ENCODE measurements at regions not wholly inside any gene's neighbourhood (a gene's known extent, or its start where the extent isn't known, plus 50 kb on each side); places are given as distances from the start of the nearest gene placed in this dataset.

DNA sequence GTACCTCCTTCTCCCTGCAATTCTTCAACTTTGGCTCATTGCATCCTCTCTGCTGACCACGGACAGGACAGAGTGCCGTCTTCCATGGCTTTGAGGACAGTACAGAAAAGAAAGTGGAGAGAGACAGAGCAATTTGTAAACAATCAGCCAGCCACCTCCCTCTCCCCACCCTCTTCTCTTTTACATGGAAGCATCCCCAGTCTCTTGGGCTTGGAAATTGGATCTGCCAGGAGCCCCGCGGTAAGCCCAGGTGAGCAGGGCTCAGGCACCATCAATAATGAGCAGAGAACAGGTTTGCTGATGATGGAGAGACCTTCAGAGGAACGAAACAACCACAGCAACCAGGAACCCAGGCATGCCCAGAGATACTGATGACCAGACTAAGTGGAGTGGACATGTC is 194.9 kb upstream of the TNRC6C start:
- no peak for DNase-seq

DNA sequence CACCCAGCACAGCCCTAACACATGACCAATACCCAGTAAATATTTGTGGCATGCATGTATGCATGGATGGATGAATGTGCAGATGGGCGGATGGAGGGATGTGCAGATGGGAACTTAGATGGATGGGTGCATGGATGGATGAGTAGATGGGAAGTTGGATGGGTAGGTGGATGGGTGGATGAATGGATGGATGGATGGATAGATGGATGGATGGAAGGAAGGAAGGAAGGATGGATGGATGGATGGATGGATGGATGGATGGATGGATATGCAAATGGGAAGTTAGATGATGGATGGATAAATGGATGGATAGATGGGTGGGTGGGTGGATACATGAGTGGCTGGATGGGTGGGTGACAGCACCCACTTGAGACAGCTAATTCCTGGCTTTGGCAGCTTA is 193.2 kb upstream of the TNRC6C start:
- DNase-seq: no peak

DNA sequence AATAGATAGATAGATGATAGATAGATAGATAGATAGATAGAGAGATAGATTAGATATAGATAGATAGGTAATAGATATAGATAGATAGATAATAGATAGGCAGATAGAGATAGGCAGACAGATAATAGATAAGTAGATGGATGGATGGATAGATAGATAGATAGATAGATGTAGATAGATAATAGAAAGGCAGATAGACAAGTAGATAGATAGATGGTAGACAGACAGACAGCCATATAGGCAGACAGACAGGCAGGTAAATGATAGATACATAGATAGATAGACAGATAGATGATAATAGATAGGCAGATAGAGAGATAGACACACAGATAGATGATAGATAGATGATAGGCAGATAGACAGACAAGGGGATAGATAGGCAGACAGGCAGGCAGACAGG is 191.4 kb upstream of the TNRC6C start:
- no peak for DNase-seq

DNA sequence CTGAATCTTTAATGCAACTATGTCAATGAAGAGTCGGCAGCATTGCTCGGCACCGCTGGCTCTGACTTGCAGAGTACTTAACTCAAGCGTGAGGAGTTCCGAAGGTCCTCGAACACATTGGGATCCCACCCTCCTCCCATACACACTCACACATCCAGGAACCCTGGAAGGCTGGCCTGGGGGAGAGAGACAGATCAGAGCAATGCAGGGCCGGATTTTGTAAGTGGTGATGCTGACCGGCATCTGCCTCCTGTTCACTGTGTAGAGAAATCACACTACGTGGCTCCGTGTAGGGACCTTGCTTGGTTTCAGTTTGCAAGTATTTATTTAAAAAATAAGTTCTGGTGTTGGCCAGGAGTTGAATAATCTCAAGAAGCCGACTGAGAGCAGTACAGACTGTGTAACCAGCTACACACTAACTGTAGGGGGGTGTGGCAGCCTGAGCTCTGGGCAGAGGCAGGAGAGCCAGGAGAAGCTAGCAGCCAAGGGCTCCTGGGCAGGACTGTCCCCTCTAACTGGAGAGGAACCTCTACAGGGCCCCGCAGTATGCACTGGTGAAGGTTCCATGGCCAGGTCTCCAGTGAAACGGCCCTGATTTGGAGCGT is 190.2 kb upstream of the TNRC6C start:
- DNase-seq: no peak

DNA sequence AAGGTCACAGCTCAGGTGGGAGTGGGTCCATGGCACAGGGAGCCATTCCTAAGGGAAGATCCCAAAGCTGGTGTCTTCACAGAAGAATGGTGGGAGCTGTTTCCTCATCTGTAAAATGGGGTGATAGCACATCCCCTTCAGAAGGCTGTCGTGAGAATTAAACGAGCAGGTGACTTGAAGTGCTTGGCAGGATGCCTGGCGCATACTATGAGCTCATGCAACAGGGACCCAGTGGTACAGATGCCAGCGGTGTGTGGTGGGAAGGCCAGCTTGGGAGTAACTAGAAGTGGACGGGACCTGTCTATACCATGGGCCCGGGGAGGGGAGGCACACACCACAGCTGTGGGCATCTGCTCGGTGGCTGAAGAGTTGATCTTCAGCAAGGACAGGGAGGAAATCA is 189.3 kb upstream of the TNRC6C start:
- DNase-seq: peak in 1 of 2 experiments; percentile 71

DNA sequence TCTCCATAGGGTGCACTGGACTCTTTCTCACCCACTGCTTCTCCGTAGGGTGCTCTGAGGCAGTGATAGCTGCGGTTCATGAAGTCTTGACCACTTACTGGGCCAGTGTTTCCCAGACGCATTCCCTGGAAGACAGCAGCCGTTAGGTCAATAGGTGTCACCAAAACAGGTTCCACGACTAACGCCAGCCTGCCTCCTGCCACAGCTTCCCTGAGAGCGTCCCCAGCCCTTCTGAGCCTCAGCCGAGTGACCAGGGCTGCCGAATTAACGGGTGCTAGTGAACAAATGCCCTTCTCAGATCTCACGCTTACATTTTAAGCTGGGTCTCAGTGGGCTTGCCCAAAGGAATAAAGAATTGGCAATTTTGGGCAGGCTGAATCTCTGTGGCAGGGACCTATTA is 188.7 kb upstream of the TNRC6C start:
- no peak for DNase-seq

DNA sequence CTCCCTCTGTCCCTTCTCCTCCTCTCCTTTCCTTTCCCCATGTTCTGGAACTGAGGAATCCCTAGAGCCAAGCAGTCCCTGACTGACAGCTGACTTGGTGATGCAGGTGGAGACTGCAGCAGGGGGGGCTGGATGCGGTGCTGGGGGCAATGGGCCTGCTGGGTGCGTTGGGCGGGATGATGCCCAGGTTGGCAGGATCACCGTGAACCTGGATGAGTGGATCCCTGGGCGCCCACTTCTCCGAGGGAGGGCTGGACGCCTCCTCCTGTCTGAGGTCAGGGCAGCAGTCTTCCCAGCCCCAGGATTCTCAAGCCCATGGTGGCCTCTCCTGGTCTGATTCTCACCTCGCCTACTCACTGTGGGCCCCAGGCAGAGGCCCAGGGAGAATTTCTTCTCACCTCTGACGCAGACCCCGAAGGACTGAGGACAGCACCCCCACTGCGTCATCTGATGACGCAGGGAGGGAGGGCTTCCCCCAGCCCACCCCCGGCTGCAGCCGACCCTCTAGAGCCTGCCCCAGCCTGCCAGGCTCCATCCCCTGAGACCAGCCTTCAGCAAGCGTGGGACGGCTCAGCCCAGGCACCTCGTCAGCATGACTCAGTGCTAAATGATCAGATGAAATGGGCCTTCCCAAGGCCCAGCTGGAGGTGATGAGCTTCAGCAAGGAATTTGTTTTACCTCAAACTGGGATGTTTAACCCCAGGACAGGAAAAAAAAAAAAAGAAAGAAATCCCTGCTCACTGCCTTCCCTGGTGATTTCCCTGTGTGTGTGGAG is 188.0 kb upstream of the TNRC6C start:
- no peak for DNase-seq

DNA sequence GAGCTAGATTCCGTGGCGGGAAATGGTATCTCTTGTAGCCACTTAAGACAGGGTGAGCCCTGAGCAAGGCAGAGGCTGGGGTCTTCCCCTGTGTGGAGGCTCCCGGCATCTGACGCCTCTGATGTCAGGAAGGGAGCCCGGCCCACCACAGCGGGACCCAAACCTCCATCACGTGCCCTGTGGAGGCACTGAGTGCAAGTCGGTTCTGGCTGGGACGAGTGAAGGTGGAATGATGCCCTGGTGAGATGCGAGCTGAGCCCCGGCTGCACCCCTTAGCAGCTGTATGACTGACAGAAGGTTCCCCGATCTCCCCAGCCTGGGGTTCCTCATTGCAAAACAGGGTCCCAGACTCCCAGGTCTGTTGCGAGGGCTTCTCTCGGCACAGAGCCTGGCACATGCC is 187.4 kb upstream of the TNRC6C start:
- no peak for DNase-seq

DNA sequence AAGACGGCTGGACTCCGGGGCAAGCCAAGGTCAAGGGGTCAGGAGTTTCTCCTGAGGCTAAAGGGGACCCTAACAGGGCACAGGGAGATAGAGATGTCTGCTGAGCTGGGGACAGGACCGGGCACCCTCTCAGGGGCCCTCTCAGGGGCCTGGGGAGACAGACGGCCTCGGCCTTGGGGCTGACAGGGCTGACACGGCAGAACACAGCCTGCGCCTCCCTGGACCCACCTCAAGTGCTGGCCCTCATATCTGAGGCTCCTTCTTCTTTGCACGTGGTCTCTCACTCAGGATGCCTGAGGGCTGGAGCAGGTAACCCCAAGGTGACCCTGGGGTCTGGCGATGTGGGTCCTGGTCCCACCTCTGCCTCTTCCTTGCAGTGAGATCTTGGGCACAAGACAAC is 186.9 kb upstream of the TNRC6C start:
- DNase-seq: no peak

DNA sequence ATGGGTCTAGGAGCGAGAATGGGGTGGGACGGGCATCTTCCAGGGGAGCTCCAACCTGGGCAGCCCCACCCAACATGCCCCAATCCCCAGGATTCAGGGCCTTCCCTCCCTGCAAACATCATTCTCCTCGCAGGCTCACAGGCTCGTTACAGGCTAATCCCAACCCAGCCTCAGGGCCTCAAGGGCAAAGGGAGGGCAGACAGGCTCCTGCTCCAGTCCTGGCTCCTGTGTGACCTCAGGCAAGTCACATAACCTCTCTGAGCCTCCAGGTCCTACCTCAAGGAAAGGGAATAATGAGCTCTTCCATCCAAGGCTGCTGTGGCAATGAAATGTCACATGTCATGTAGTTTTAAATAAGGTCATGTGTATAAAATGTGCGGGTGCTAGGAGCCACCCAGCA is 186.5 kb upstream of the TNRC6C start:
- DNase-seq: no peak

DNA sequence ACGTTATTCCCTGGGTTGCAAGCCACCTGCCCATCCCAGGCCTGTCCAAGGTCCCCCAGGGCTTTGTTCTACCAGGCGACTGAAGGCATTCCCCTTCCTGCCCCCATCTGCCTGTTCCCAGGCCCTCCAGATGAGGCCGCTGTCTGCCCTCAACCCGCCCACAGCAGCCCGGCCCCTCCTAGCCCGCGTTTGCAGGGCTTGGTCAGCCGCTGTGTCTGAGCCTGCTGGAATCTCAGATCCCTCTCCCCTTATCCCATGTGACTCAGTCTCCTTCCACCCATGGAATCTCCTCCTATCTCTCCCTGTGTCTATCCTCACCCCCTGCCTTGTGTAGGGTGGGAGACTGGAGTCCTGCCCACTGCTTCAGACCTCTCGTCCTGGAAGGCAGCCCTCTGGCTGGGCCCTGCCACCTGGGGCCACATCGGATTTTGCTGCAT is 186.0 kb upstream of the TNRC6C start:
- peak; percentile 77 to 82 for DNase-seq

DNA sequence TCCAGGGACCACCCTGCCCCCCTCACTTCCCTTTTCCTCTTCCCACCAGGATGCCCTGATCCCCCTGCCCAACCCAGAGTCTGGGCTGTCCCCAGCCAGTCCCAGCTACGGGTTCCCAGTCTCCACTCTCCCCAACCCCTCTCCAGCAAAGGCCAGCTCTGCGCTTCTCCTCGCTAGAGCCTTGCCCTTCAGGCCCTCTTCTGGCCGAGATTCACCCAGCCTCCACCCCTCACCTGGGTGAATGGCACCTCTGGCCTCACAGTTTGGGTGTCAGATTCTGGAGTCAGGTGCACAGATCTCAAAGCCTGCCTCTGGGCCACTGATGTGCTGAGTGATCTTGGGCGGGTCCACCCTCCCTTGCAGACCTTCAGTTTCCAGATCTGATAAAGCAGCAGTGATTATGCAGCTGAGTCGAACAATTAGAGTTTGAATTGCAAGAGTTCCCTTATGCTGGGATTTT is 185.6 kb upstream of the TNRC6C start:
- peak in 1 of 2 experiments; percentile 34 for DNase-seq

DNA sequence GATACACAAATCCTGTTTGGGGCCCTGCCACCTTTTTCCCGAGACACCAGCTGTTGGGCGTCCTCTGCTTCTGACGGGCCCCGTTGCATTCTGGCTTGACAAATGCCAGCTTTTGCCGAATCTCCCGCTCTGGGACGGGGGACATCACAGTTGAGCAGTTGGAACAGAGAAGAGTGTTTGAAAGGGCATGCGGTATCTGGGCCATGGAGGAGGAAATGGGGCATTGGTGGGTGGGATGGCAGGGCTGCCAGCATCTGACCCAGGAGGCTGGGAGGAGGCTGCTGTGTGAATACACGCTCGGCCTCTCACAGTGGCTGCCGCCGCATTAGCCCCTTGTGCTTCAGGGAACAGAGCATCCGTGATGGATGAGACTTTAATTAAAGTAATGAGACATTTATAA is 184.3 kb upstream of the TNRC6C start:
- DNase-seq: no peak

DNA sequence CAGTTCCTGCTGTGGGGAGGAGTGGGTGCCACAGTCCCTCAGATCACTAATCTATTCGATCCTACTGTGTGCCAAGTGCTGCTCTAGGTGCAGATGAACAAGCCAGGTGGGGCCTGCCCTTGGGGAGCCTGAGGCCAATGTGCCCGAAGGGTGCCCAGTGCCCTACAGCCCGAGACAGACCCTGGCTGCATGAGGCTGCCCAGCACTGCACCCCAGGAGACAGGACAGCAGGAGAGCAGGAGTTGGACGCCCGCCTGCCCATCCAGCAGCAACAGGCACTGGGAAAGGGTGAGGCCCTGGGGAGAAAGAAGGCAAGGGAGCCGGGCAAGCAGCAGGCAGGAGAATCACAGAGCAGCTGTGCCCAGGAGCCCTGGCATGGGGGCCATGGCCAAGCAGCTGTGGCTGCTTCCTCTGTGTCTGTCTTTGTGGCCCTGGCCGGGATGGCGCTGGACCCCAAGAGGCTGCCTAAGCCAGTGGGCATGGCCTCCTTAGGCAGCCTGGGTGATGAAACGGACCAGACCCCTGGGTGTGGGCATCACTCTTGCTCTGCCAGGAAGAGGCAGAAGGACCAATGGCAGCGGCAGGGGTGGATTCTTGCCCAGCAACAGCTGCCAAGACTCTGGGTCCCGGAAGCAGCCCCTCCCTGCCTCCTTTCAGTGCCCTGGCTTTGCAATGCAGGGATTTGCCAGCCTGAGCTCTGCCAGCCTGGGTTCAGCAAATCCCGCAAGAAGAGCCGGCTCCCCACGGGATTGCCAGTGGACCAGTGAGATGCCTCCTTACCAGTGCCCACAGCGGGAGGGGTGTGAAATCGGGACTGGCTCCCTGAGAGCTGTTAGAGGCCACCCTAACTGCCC is 179.6 kb upstream of the TNRC6C start:
- peak; percentile 99 to 100 for DNase-seq

DNA sequence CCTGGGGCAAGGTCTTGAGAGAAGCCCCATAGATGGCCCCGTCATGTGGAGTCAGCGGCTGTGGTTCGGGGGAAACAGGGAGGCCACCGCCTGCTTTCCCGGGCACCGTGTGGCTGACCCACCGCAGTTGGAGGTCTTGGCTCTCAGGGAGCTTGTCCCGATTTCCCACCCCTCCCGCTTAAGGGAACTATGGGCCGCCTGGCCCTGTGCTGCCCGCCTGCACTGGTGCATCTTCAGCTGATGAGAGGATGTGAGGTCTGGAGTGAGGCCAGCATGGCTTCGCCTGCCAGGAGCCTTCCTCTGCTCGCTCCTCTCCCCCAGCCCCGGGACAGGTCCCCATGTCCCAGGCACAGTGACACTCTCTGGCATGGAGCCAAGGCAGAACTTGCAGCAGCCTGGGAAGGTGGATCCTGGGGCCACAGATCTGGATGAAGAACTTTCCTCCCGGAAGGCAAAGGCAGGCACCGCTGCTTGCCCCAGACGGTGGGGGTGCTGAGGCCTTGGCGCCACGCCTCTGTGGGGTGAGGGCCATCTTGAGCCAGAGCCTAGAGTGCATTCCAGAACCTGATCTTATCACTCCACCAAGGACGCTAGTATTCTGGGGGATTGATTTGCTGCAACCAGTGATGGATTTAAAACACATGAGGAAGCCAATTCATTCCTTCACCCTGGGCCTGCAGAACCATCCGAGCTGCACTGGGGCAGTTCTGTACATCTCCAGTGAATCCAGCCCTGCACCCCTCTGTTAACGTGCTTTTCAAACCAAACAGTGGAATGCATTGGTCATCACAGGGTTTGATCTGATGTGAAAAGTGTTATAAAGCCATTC is 178.6 kb upstream of the TNRC6C start:
- DNase-seq: peak in 1 of 2 experiments; percentile 46

DNA sequence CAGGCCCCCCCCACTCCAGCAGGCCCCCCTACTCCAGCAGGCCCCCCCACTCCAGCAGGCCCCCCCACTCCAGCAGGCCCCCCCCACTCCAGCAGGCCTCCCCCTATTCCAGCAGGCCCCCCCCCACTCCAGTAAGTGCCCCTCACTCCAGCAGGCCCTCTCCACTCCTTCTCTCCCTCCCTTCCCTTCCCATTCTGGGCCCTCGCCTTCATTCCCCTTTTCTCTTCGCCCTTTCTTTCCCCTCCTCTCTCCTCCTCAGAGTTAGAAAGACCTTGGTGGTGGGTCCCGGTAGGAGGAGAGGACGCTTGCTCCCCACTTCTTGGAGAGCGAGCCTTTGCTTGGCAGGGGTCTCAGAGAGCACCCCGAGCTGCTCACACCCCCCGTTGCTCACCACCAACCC is 177.0 kb upstream of the TNRC6C start:
- DNase-seq: no peak

DNA sequence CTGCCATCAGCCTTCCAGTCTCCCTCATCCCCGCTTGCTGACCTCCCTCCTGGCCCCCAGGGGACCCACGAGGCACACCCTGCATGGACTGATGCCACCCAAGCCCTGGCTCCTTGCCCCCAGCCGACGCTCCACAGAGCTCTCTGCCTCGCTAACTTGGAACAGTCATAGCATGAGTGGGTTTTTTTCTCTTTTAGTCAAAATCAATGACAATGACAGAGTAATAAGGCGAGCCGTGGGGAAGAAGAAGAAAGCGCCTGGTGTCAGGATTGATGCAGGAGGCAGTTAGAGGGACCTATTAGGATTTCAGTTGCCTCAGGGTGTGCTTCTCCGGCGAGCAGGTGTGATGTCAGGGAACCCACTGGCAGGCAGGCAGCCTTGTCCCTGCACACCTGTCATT is 176.3 kb upstream of the TNRC6C start:
- no peak for DNase-seq

DNA sequence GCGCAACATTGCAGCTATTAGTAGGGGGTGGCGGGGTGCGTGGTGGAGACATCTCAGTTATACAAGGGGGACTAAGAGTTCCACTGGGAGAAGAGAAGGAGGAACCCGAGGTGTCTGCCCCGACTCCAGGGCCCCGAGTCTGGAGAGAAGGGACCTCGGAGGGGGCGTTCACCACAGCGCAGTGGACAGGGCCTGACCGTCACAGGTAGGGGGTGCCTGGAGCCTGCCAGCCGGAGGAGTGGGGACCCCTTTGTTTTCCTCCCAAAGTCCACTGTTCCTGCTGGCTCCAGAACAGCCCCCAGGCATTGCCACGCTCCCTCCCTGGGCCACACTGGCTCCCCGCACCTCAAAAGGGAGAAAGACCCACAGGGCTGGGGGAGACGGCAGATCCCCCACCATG is 175.9 kb upstream of the TNRC6C start:
- no peak for DNase-seq

DNA sequence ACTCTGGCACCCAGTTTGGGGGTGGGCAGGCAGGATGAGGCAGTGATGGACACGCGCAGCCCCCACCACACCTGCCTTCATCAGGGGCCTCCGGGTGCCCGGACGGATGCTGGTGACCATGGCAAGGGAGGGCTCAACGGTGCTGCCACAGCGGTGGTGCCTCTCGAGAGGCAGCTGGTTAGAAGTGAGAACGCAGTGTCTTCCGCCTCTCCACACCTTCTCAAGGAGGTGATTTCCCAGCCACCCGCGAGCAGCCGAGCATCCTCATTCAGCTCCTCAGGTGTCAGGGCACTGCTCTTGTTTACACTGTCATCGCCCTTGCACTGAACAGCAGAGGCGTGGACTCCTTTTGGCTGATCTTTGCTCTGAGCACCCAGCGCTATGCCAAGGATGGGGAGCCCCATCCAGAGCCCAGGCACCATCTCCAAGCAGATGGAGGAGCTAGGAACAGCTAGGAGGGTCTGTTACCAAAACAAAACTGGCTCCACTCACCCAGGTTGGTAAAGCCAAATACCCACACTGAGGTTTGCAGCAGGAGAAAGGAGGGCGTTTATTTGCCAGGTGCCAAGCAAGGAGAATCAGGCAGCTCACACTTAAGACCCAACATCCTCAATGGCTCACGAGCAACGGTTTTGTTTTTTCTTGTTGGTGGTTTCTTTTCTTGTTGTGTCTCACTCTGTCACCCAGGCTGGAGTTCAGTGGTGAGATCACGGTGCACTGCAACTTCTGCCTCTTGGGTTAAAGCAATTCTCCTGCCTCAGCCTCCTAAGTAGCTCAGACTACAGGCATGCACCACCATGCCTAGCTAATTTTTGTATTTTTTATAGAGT is 174.3 kb upstream of the TNRC6C start:
- no peak for DNase-seq

DNA sequence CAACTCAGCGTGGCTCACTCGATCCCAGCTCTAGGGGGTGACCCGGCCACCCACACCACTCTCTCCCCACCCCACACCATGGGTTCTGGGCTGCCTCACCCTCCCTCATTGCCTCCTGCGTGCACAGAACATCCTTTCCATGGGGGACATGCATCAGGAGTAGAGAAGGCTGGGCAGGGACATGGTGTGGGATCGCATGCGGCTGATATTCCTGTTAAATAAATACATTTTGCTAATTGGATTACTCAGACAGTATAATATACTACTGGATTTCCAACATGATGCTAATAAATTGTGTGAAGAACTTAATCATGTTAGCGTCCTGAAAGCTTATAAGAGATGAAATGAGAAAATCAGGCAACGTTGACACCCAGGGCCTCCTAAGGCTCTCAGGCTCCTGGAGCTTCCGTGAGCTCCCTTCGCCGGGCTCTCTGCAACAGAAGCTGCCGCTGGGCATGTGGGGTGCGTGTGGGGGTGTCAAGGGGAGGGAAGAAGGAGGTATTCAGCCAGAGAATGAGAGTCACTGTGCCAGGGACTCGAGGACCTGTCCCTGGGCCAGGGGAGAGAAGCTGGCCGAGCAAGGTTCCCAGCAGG is 173.1 kb upstream of the TNRC6C start:
- no peak for DNase-seq

DNA sequence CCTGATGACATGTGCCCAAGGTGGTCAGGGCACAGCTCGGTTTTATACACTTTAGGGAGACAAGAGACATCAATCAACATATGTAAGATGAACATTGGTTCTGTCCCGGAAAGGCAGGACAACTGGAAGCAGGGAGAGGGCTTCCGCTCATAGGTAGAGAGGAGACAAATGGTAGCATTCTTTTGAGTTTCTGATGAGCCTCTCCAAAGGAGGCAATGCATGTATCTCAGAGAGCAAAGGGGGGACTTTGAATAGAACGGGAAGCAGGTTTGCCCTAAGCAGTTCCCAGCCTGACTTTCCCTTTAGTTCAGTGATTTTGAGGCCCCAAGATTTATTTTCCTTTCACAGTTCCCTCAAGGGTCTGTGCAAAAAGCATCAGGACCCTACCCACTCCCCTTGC is 172.4 kb upstream of the TNRC6C start:
- no peak for DNase-seq

Measured in NCI-H524 (cell line).